ENCODE measurements at regions not wholly inside any gene's neighbourhood (a gene's known extent, or its start where the extent isn't known, plus 50 kb on each side); places are given as distances from the start of the nearest gene placed in this dataset.
"Not testable (repeated sequence)": the region's sequence is repeated elsewhere in the genome, so short reads cannot be mapped to it uniquely, and the experiment has no call there.

DNA sequence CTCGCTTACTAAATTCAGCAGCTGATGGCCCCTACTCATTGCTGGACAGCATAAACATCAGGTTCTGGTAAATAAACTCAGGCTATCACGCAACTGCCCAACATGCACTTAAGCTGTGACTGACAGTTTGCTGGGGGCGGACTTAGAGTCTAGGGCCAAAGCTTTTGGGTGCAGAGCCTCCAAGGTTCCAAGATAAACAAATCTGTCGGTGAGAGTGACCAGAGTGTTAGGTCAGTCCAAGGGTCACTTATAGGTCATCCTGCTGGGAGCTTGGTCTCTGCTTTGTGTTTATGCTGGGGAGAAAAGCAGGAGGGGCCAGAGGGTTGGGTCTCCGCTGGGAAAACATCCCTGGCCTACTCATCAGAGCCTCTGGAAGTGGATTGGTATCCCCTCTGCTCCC, 188.6 kb upstream of the GATA6 start:
- Histone ChIP-seq H3K27me3 (ENCODE audit: control insufficient read depth in 2 of 2, insufficient read depth in 2 of 2, low read length in 2 of 2) (no peaks in the 10 kb centered on the region), H3K4me3 (replicated peaks in 1 of 3; ENCODE audit: insufficient read depth in 1 of 3, low read depth in 1 of 3, low read length in 3 of 3) (no peak overlapping the region), H2AFZ (ENCODE audit: low read depth, low read length) (no peak overlapping the region), H3K9me1 (replicated peaks; ENCODE audit: control insufficient read depth, extremely low read depth, insufficient read depth, low read length) (no peaks in the 10 kb centered on the region), H3K9ac (replicated peaks; ENCODE audit: extremely low read depth, insufficient read depth, low read length) (no peak overlapping the region), H3K9me3 (replicated peaks; ENCODE audit: control insufficient read depth, insufficient read depth, low read length) (no peaks in the 10 kb centered on the region), H3K4me2 (ENCODE audit: insufficient read depth, low read length) (no peak overlapping the region), H3K4me1 (ENCODE audit: control insufficient read depth, extremely low read depth, insufficient read depth, low read length) (no peaks in the 10 kb centered on the region), H3K79me2 (ENCODE audit: control insufficient read depth, insufficient read depth, low read length) (no peaks in the 10 kb centered on the region), H3K36me3 (ENCODE audit: control insufficient read depth in 2 of 2, extremely low read depth in 1 of 2, insufficient read depth in 2 of 2, low read length in 2 of 2) (no peaks in the 10 kb centered on the region), H3K27ac (ENCODE audit: insufficient read depth, low read depth, low read length) (no peak overlapping the region), H4K20me1 (replicated peaks; ENCODE audit: control insufficient read depth, extremely low read depth, insufficient read depth, low read length) (no peaks in the 10 kb centered on the region)
- BruUV-seq (replicated peaks) = no TSS peak
- POLR2A ChIA-PET = no interaction called here
- dilution Hi-C loops (cut with MboI; ENCODE audit: extremely low pct_ligation_motif_present, low sequenced_read_pairs) = no loop called here
- intact Hi-C loops (cut with micrococcal nuclease) = no loop called here
- FAIRE-seq = no peak
- CTCF ChIA-PET = interaction anchor here (1.0 kb wide), 1 partner anchor 8 kb away, joined by 3 read pairs; no protein-coding TSS in a partner anchor
- TF ChIP-seq JUN (IDR thresholded peaks at IDR 0.05; ENCODE audit: borderline replicate concordance, insufficient read depth, insufficient read length, low read depth) = no peak
- no peak for TF ChIP-seq MYC (IDR thresholded peaks at IDR 0.05; ENCODE audit: low read depth, low read length)
- TF ChIP-seq, protein P1, sequence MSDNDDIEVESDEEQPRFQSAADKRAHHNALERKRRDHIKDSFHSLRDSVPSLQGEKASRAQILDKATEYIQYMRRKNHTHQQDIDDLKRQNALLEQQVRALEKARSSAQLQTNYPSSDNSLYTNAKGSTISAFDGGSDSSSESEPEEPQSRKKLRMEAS (IDR thresholded peaks at IDR 0.05; ENCODE audit: insufficient read depth, insufficient read length) = no peak
- TF ChIP-seq, protein P2, sequence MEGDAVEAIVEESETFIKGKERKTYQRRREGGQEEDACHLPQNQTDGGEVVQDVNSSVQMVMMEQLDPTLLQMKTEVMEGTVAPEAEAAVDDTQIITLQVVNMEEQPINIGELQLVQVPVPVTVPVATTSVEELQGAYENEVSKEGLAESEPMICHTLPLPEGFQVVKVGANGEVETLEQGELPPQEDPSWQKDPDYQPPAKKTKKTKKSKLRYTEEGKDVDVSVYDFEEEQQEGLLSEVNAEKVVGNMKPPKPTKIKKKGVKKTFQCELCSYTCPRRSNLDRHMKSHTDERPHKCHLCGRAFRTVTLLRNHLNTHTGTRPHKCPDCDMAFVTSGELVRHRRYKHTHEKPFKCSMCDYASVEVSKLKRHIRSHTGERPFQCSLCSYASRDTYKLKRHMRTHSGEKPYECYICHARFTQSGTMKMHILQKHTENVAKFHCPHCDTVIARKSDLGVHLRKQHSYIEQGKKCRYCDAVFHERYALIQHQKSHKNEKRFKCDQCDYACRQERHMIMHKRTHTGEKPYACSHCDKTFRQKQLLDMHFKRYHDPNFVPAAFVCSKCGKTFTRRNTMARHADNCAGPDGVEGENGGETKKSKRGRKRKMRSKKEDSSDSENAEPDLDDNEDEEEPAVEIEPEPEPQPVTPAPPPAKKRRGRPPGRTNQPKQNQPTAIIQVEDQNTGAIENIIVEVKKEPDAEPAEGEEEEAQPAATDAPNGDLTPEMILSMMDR (IDR thresholded peaks at IDR 0.05; ENCODE audit: extremely low read depth in 1 of 2, insufficient read depth in 1 of 2, low read depth in 1 of 2, low read length in 2 of 2) = no peak
- TF ChIP-seq POLR2AphosphoS5 (IDR thresholded peaks at IDR 0.05; ENCODE audit: insufficient read depth, low read depth, low read length) = no peak
- no peak for TF ChIP-seq EZH2 (IDR thresholded peaks at IDR 0.05; ENCODE audit: borderline replicate concordance, low read depth, low read length, severe bottlenecking)
- no peak for TF ChIP-seq FOS (IDR thresholded peaks at IDR 0.05; ENCODE audit: borderline replicate concordance, insufficient read depth, low read length)
- no peak for TF ChIP-seq GATA2 (IDR thresholded peaks at IDR 0.05; ENCODE audit: insufficient read depth, insufficient read length, low read depth, low read length)
- no peak for TF ChIP-seq POLR2A (IDR thresholded peaks at IDR 0.05; ENCODE audit: low read depth, low read length)
- DNase-seq (ENCODE audit: low read depth, low spot score) = no peak

DNA sequence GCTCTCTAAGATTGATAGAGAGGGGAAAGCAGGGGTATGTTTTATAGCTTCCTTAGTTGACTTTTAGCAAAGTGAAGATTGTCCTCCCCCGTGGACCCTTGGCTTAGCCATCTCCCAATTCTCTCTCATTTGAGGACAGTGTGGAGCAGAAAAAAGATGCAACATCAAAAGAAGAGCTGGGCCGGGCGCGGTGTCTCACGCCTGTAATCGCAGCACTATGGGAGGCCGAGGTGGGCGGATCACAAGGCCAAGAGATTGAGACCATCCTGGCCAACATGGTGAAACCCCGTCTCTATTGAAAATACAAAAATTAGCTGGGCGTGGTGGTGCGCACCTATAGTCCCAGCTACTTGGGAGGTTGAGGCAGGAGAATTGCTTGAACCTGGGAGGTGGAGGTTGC, 187.9 kb upstream of the GATA6 start:
- not testable (repeated sequence) for H2AFZ ChIP-seq (ENCODE audit: low read depth, low read length); BruUV-seq (replicated peaks); FAIRE-seq

More for the DNA sequence above, 187.9 kb upstream of the GATA6 start:
- intact Hi-C loops (cut with micrococcal nuclease); H3K27me3 ChIP-seq (ENCODE audit: control insufficient read depth in 2 of 2, insufficient read depth in 2 of 2, low read length in 2 of 2); H3K27ac ChIP-seq (ENCODE audit: insufficient read depth, low read depth, low read length); DNase-seq (ENCODE audit: low read depth, low spot score); H3K36me3 ChIP-seq (ENCODE audit: control insufficient read depth in 2 of 2, extremely low read depth in 1 of 2, insufficient read depth in 2 of 2, low read length in 2 of 2); H3K4me1 ChIP-seq (ENCODE audit: control insufficient read depth, extremely low read depth, insufficient read depth, low read length); dilution Hi-C loops (cut with MboI; ENCODE audit: extremely low pct_ligation_motif_present, low sequenced_read_pairs); H3K9me1 ChIP-seq (replicated peaks; ENCODE audit: control insufficient read depth, extremely low read depth, insufficient read depth, low read length); H3K9me3 ChIP-seq (replicated peaks; ENCODE audit: control insufficient read depth, insufficient read depth, low read length); H3K4me2 ChIP-seq (ENCODE audit: insufficient read depth, low read length); H3K9ac ChIP-seq (replicated peaks; ENCODE audit: extremely low read depth, insufficient read depth, low read length); POLR2A ChIA-PET; H3K4me3 ChIP-seq (replicated peaks in 1 of 3; ENCODE audit: insufficient read depth in 1 of 3, low read depth in 1 of 3, low read length in 3 of 3); H3K79me2 ChIP-seq (ENCODE audit: control insufficient read depth, insufficient read depth, low read length); H4K20me1 ChIP-seq (replicated peaks; ENCODE audit: control insufficient read depth, extremely low read depth, insufficient read depth, low read length): not testable (repeated sequence)
- CTCF ChIA-PET = interaction anchor here (1.3 kb wide), 1 partner anchor 12 kb away, joined by 4 read pairs; no protein-coding TSS in a partner anchor

Measured in endothelial cell of umbilical vein (primary cell).